ENCODE measurements at regions not wholly inside any gene's neighbourhood (a gene's known extent, or its start where the extent isn't known, plus 50 kb on each side); places are given as distances from the start of the nearest gene placed in this dataset.
"Not testable (repeated sequence)": the region's sequence is repeated elsewhere in the genome, so short reads cannot be mapped to it uniquely, and the experiment has no call there.

DNA sequence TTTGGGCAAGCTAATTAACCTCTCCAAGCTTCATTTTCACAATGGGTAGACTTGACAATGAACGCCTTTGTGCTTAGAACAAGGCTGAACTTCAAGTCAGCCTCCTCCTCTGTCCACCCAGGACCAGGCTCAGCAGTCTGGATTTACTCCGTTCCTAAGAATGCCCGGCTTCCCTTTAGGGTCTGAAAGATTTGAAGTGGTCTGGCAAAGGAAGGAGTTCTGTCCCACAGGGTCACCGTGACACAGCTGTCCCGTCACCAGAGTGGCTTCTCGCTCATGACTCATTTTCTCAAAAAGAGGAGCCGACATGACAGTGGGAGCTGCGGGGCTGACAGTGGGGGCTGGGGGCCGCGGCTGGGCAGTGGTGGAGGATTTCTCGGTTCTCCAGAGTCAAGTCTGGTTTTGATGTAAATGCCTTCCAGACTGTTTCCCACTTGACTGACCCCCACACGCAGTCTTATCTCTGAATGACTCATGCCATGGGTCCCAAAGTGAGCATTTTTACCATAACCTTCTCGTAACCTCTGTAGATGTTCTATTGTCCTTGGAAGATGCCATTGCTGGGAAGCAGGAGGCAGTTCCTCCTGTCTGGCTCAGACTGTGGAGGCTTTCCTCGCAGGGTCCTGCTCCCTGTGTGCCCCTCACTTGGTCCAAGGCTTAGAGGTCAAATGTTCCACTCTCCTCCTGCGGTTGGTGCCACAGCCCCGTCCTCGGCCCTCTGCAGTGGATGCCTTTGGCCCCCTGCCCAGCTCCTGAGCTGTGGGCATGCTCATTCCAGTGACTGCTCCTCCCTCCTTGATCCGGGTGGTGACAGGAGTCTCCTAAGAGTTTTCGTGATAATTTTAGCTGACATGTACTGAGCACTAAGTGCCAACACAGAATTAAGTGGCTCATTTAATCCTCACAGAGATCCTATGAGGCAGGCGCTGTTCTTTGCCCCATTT, 253.1 kb downstream of the FNDC1 start:
- no peak for ATAC-seq
- H3K9me3 Mint-ChIP-seq = peaks cover 0 to 1% of the 10 kb centered on the region in 2 donors
- H3K36me3 Mint-ChIP-seq = no peaks in the 10 kb centered on the region
- no peak overlapping the region for H3K27ac Mint-ChIP-seq
- DNase-seq (ENCODE audit: low spot score in 2 of 2) = no peak

- no peaks in the 10 kb centered on the region for H3K36me3 Mint-ChIP-seq
- ATAC-seq = no peak
- no peak for DNase-seq (ENCODE audit: low spot score in 2 of 2)
- H3K27ac Mint-ChIP-seq = no peak overlapping the region
- peaks cover 0 to 5% of the 10 kb centered on the region in 2 donors for H3K9me3 Mint-ChIP-seq
These were observed 252.4 kb downstream of the FNDC1 start for GRCh38 chr6:159421586-159421985.

- Mint-ChIP-seq H3K9me3 (peaks cover 10 to 11% of the 10 kb centered on the region in 2 donors), H3K36me3 (peaks cover 0 to 6% of the 10 kb centered on the region in 2 donors), H3K27ac (no peak overlapping the region)
- ATAC-seq = no peak
- no peak for DNase-seq (ENCODE audit: low spot score in 2 of 2)
These were observed 249.8 kb downstream of the FNDC1 start for GRCh38 chr6:159418997-159419396.

- ATAC-seq (no peak), DNase-seq (ENCODE audit: low spot score in 2 of 2) (no peak)
- Mint-ChIP-seq H3K36me3 (peaks cover 0 to 6% of the 10 kb centered on the region in 2 donors), H3K9me3 (peaks cover 10 to 11% of the 10 kb centered on the region in 2 donors), H3K27ac (no peak overlapping the region)
These were observed 247.8 kb downstream of the FNDC1 start for GRCh38 chr6:159416891-159417560.

DNA sequence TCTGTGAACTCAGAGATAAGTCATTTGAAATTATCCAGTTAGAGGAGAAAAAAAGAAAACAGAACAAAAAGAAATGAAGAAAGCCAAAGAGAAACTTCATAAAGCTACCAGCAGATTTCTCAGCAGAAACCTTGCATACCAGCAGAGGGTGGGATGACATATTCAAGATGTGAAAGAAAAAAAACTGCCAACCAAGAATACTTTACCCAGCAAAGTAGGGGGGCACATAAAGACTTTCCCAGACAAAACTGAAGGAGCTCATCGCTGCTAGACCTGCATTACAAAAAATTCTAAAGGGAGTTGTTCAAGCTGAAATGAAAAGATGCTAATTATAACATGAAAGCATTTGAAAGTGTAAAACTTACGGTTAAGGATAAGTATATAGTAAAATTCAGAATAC, 246.3 kb downstream of the FNDC1 start:
- Mint-ChIP-seq H3K36me3 (peaks cover 0 to 6% of the 10 kb centered on the region in 2 donors), H3K9me3 (peaks cover 10 to 11% of the 10 kb centered on the region in 2 donors), H3K27ac (no peak overlapping the region)
- DNase-seq (ENCODE audit: low spot score in 2 of 2) (no peak), ATAC-seq (no peak)

GRCh38 chr6:159414711-159415110, 245.5 kb downstream of the FNDC1 start:
- no peak for DNase-seq (ENCODE audit: low spot score in 2 of 2)
- Mint-ChIP-seq H3K27ac (no peak overlapping the region), H3K9me3 (peaks cover 10 to 11% of the 10 kb centered on the region in 2 donors), H3K36me3 (peaks cover 0 to 6% of the 10 kb centered on the region in 2 donors)
- no peak for ATAC-seq

DNA sequence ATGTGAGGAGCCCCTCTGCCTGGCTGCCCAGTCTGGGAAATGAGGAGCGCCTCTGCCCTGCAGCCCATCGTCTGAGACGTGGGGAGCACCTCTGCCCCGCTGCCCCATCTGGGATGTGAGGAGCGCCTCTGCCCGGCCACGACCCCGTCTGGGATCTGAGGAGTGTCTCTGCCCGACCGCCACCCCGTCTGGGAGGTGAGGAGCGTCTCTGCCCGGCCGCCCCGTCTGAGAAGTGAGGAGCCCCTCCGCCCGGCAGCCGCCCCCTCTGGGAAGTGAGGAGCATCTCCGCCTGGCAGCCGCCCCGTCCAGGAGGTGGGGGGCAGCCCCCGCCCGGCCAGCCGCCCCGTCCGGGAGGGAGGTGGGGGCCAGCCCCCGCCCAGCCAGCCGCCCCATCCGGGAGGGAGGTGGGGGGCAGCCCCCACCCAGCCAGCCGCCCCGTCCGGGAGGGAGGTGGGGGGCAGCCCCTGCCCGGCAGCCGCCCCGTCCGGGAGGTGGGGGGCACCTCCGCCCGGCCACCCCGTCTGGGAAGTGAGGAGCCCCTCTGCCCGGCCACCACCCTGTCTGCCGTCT, 238.1 kb downstream of the FNDC1 start:
- DNase-seq (ENCODE audit: low spot score in 2 of 2); ATAC-seq; H3K27ac Mint-ChIP-seq; H3K9me3 Mint-ChIP-seq; H3K36me3 Mint-ChIP-seq: not testable (repeated sequence)

DNA sequence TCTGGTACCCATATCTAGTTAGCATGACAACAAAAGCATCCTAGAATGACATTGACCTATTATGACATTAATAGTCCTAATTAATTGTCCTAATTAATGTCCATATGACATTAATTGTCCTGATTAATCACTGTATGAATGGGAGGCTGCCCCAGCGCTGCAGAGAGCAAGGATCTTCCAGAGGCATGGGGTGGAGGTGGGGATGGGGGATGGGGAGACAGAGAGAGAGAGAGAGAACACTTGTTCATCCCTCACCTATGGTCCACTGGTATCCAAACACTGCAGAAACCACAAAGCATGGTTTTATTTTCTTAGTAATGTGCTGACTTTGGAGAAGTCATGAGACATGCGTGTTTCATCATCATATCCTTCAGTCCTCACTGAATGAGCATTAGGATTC, 235.1 kb downstream of the FNDC1 start:
- Mint-ChIP-seq H3K36me3 (no peaks in the 10 kb centered on the region), H3K9me3 (peaks cover 0 to 5% of the 10 kb centered on the region in 2 donors), H3K27ac (no peak overlapping the region)
- DNase-seq (ENCODE audit: low spot score in 2 of 2) (no peak), ATAC-seq (no peak)

GRCh38 chr6:159400826-159401225, 231.6 kb downstream of the FNDC1 start:
- DNase-seq (ENCODE audit: low spot score in 2 of 2) = no peak
- Mint-ChIP-seq H3K9me3 (no peaks in the 10 kb centered on the region), H3K27ac (no peak overlapping the region), H3K36me3 (no peaks in the 10 kb centered on the region)
- no peak for ATAC-seq

- no peak overlapping the region for H3K27ac Mint-ChIP-seq
- DNase-seq (ENCODE audit: low spot score in 2 of 2) (no peak), ATAC-seq (no peak)
- H3K36me3 Mint-ChIP-seq = no peaks in the 10 kb centered on the region
- H3K9me3 Mint-ChIP-seq = no peaks in the 10 kb centered on the region
These were observed 230.6 kb downstream of the FNDC1 start for GRCh38 chr6:159399751-159400221.

GRCh38 chr6:159398633-159399032, 229.4 kb downstream of the FNDC1 start:
- DNase-seq (ENCODE audit: low spot score in 2 of 2) = no peak
- H3K36me3 Mint-ChIP-seq = no peaks in the 10 kb centered on the region
- ATAC-seq = no peak
- H3K27ac Mint-ChIP-seq = no peak overlapping the region
- peaks cover 0 to 4% of the 10 kb centered on the region in 2 donors for H3K9me3 Mint-ChIP-seq

DNA sequence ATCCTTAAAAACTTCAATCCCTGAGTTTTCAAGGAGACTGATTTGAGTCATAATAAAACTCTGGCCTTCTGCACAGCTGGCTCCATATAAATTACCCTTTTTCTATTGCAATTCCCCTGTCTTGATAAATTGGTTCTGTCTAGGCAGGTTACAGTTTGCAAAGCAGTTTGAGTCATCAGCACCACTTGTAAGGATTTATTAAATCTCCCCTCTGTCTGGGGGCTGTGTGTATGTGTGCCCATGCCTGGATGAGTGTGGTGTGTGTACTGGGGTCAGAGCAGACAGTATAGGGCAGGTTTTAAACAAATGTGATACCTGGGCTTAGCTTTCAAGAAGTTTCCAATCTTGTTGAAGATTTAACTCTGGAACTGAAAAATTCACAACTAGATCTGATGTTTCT, 228.6 kb downstream of the FNDC1 start:
- H3K36me3 Mint-ChIP-seq = no peaks in the 10 kb centered on the region
- peak overlapping the region in 1 of 2 donors; percentile 23 for H3K27ac Mint-ChIP-seq
- H3K9me3 Mint-ChIP-seq = peaks cover 0 to 4% of the 10 kb centered on the region in 2 donors
- ATAC-seq (no peak), DNase-seq (ENCODE audit: low spot score in 2 of 2) (no peak)

DNA sequence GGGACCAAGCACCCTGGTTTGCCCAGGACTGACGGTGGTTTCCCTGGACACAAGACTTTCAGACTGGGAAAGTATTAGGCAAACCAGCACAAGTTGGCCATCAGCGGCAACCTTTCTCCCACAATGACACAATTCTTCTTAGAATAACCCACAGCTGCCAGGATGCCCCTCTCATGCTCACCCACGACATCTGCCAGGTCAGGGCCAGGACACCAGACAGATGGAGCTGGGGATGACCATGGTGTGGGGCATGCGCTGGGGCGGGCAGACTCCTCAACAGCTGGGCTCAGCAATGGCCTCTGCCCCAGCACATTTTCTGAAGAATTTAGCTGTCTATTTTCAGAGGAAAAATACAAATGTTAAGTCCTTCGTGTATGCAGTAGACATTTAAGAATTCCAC, 226.4 kb downstream of the FNDC1 start:
- no peaks in the 10 kb centered on the region for H3K36me3 Mint-ChIP-seq
- no peak for DNase-seq (ENCODE audit: low spot score in 2 of 2)
- peaks cover 0 to 4% of the 10 kb centered on the region in 2 donors for H3K9me3 Mint-ChIP-seq
- no peak overlapping the region for H3K27ac Mint-ChIP-seq
- no peak for ATAC-seq

- H3K27ac Mint-ChIP-seq; H3K36me3 Mint-ChIP-seq; ATAC-seq; DNase-seq (ENCODE audit: low spot score in 2 of 2); H3K9me3 Mint-ChIP-seq: not testable (repeated sequence)
These were observed 223.5 kb downstream of the FNDC1 start for GRCh38 chr6:159392695-159393094.

- no peak overlapping the region for H3K27ac Mint-ChIP-seq
- no peaks in the 10 kb centered on the region for H3K36me3 Mint-ChIP-seq
- peaks cover 0 to 4% of the 10 kb centered on the region in 2 donors for H3K9me3 Mint-ChIP-seq
- ATAC-seq (no peak), DNase-seq (ENCODE audit: low spot score in 2 of 2) (no peak)
These were observed 221.2 kb downstream of the FNDC1 start for GRCh38 chr6:159390381-159390780.

DNA sequence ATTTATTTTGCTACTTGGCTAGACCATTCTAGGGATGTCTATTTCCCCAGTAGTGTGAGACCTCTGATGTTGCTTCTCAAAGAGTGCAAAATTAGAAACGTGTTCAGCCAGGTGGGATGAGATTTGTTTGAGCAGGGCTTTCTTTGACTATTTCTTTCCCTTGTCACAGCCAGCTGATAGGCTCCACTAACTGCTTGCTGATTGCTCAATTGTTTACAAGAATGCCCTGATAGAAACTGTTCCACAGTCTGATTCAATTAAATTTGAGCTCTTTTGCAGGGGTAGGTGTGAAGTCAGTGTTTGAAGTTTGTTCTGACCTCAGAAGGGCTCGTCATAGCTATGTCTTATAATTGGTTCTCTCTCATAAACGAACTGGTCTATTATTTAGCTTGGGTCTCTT, 220.5 kb downstream of the FNDC1 start:
- Mint-ChIP-seq H3K9me3 (peaks cover 0 to 4% of the 10 kb centered on the region in 2 donors), H3K27ac (no peak overlapping the region), H3K36me3 (no peaks in the 10 kb centered on the region)
- no peak for DNase-seq (ENCODE audit: low spot score in 2 of 2)
- ATAC-seq = no peak

DNA sequence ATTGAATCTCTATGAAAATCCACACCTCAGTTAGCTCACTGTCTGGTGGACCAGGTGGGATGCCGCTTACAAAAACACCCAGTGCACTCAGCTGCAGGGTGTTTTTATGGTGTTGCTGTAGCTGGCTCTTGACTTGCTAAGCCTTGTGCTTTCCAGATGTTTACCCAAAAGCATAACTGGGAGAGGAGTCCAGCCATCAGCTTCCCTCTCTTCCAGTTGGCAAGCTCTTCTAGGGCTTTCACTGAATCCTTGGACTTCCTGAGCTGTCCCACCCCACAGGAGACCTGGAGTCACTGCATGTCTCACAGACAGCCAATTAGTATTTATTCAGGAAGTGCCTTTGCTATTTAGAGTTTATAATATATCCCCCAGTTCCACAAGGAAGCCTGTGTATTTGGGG, 210.9 kb downstream of the FNDC1 start:
- Mint-ChIP-seq H3K36me3 (no peaks in the 10 kb centered on the region), H3K27ac (no peak overlapping the region), H3K9me3 (no peaks in the 10 kb centered on the region)
- ATAC-seq (no peak), DNase-seq (ENCODE audit: low spot score in 2 of 2) (no peak)
